GM12878 (cell line): ENCODE measurements at regions not wholly inside any gene's neighbourhood (a gene's known extent, or its start where the extent isn't known, plus 50 kb on each side); places are given as distances from the start of the nearest gene placed in this dataset.

ENCODE experiments used
- ATAC-seq: fragments of 200-7000 bp; cut with Tn5 transposase; 3 replicates; pipeline ENCODE4 v1.9.1; 2020; ENCODE audit warnings: mild to moderate bottlenecking, moderate library complexity
- BruUV-seq: library from RNA; stranded (reverse); fragments of 400-500 nt; replicated peaks from 2 replicates; lab custom pipeline; 2021; lab: Mats Ljungman, UMichigan
- CTCF ChIA-PET: fragments of 300-600 bp; sonication (Branson Sonifier 250); formaldehyde crosslinking; extraction: SDS; loops from one replicate; lab custom pipeline; 2021; ENCODE audit warnings: inconsistent platforms; lab: Yijun Ruan, JAX
- POLR2A ChIA-PET: fragments of 350-600 bp; formaldehyde crosslinking; extraction: SDS; loops from one replicate; lab custom pipeline; 2021; ENCODE audit warnings: inconsistent platforms; lab: Charles Lee
- RAD21 ChIA-PET: fragments of 300-600 bp; sonication (Branson Sonifier 250); formaldehyde crosslinking; loops from one replicate; lab custom pipeline; 2023; ENCODE audit warnings: antibody characterized with exemption; ENCODE audit not compliant: unreplicated experiment; lab: Charles Lee
- SMC1A ChIA-PET: fragments of 300-600 bp; sonication (Branson Sonifier 250); formaldehyde crosslinking; loops from one replicate; lab custom pipeline; 2023; ENCODE audit not compliant: unreplicated experiment, uncharacterized antibody; lab: Charles Lee
- DNase-seq: peaks from one replicate; pipeline ENCODE4 v3.0.0-alpha.2; 2011; ENCODE audit warnings: low read depth, low spot score
- FAIRE-seq: peaks from 3 replicates; lab custom pipeline; 2011; peaks lifted over from hg19 to GRCh38; lab: Jason Lieb, UNC
- H2AFZ ChIP-seq: 2 replicates; pipeline ENCODE4 v1.6.0; 2011; ENCODE audit warnings: low read depth, low read length, control low read depth; ENCODE audit not compliant: control insufficient read depth
- H3K27ac ChIP-seq: 2 replicates; pipeline ENCODE4 v1.5.1; 2011; ENCODE audit warnings: control low read depth; ENCODE audit not compliant: control insufficient read depth, insufficient read depth
- H3K27me3 ChIP-seq, 2 experiments: replicated peaks in 1 of 2; 2 replicates each; pipeline versions ENCODE4 v1.6.0 to v1.6.1; 2011; ENCODE audit warnings: low read length in 1 of 2; ENCODE audit not compliant: control insufficient read depth in 2 of 2, insufficient read depth in 2 of 2
- H3K36me3 ChIP-seq, 2 experiments: 2 replicates each; pipeline ENCODE4 v1.5.1; 2011; ENCODE audit warnings: low read length in 1 of 2; ENCODE audit not compliant: control insufficient read depth in 2 of 2, insufficient read depth in 2 of 2
- H3K4me1 ChIP-seq: 2 replicates; pipeline ENCODE4 v1.6.1; 2011; ENCODE audit warnings: mild to moderate bottlenecking, low read length, moderate library complexity, mixed read lengths; ENCODE audit not compliant: control insufficient read depth, insufficient read depth
- H3K4me2 ChIP-seq: 2 replicates; pipeline ENCODE4 v1.6.0; 2011; ENCODE audit warnings: control low read depth; ENCODE audit not compliant: control insufficient read depth, insufficient read depth
- H3K4me3 ChIP-seq: fragments of 200-600 bp; sonication (generic); 2 replicates; pipeline ENCODE4 v1.5.1; 2016
- H3K79me2 ChIP-seq: 2 replicates; pipeline ENCODE4 v1.6.0; 2011; ENCODE audit warnings: low read length; ENCODE audit not compliant: control insufficient read depth, insufficient read depth
- H3K9ac ChIP-seq: 2 replicates; pipeline ENCODE4 v1.8.0; 2011; ENCODE audit warnings: low read length, control low read depth, mixed read lengths; ENCODE audit not compliant: control insufficient read depth, insufficient read depth
- H3K9me3 ChIP-seq: replicated peaks from 3 replicates; pipeline ENCODE4 v1.5.1; 2011; ENCODE audit warnings: mild to moderate bottlenecking, low read length; ENCODE audit not compliant: control insufficient read depth, insufficient read depth
- H4K20me1 ChIP-seq: 2 replicates; pipeline ENCODE4 v1.6.0; 2011; ENCODE audit not compliant: control insufficient read depth, insufficient read depth
- ATF3 ChIP-seq: IDR thresholded peaks from 2 replicates; pipeline ENCODE4 v1.6.1; 2011; ENCODE audit warnings: low read depth, mild to moderate bottlenecking, low read length, moderate library complexity, borderline replicate concordance; ENCODE audit errors: extremely low read depth
- CEBPB ChIP-seq, 2 experiments: fragments of 150-350 bp in 1 of 2; IDR thresholded peaks; 2 replicates each; pipeline ENCODE4 v1.6.1; 2012 to 2014; ENCODE audit warnings: low read depth in 2 of 2, low read length in 2 of 2, borderline replicate concordance in 1 of 2, inconsistent platforms in 1 of 2
- CHD2 ChIP-seq: IDR thresholded peaks from 2 replicates; pipeline ENCODE4 v1.6.1; 2011; ENCODE audit warnings: low read depth, low read length, improper control_type of control experiment, borderline replicate concordance
- CHD4 ChIP-seq: fragments of 200-600 bp; sonication (generic); IDR thresholded peaks from 2 replicates; pipeline ENCODE4 v1.6.1; 2016; ENCODE audit warnings: mild to moderate bottlenecking
- CTCF ChIP-seq, 3 experiments: IDR thresholded peaks in 2 of 3; conservative IDR thresholded peaks in 1 of 3; 2 replicates each; pipeline ENCODE4 v1.5.1; 2011; ENCODE audit warnings: low read depth in 3 of 3, low read length in 3 of 3, mild to moderate bottlenecking in 3 of 3, control low read depth in 2 of 3, moderate library complexity in 2 of 3, inconsistent platforms in 1 of 3, mixed read lengths in 1 of 3; ENCODE audit not compliant: control insufficient read depth in 2 of 3, insufficient read depth in 1 of 3; ENCODE audit errors: extremely low read depth in 1 of 3
- E2F4 ChIP-seq: IDR thresholded peaks from 2 replicates; pipeline ENCODE4 v1.6.1; 2012; ENCODE audit warnings: low read depth, low read length, improper control_type of control experiment
- NRF1 ChIP-seq: conservative IDR thresholded peaks from 2 replicates; pipeline ENCODE4 v1.6.1; 2011; ENCODE audit warnings: mild to moderate bottlenecking, low read depth, low read length, improper control_type of control experiment
- SPI1 ChIP-seq: IDR thresholded peaks from 2 replicates; pipeline ENCODE4 v1.6.1; 2011; ENCODE audit warnings: low read depth, mild to moderate bottlenecking, low read length, moderate library complexity, borderline replicate concordance; ENCODE audit not compliant: insufficient read depth
- SUPT20H ChIP-seq: IDR thresholded peaks from 2 replicates; pipeline ENCODE4 v1.6.1; 2011; ENCODE audit warnings: low read depth, mild to moderate bottlenecking, low read length, moderate library complexity, borderline replicate concordance; ENCODE audit not compliant: control insufficient read depth
- TCF12 ChIP-seq: IDR thresholded peaks from 2 replicates; pipeline ENCODE4 v1.6.1; 2011; ENCODE audit warnings: low read depth, mild to moderate bottlenecking, low read length
- TCF3 ChIP-seq: IDR thresholded peaks from 2 replicates; pipeline ENCODE4 v1.6.1; 2012; ENCODE audit warnings: low read depth, mild to moderate bottlenecking, low read length, borderline replicate concordance; ENCODE audit not compliant: insufficient read depth
- ZBTB4 ChIP-seq: fragments of 450-650 bp; formaldehyde crosslinking; IDR thresholded peaks from 2 replicates; pipeline ENCODE4 v1.4.0; 2022; ENCODE audit warnings: mild to moderate bottlenecking, moderate library complexity
- ZNF384 ChIP-seq: IDR thresholded peaks from 2 replicates; pipeline ENCODE4 v1.6.1; 2012; ENCODE audit warnings: low read depth, mild to moderate bottlenecking, low read length, improper control_type of control experiment, borderline replicate concordance
- WGBS: methylation state at CpG from one replicate; pipeline ENCODE4 v1.1.6; 2016; ENCODE audit warnings: low lambda C conversion rate; ENCODE audit not compliant: insufficient replicate concordance, insufficient coverage; ENCODE audit errors: missing lambda C conversion rate; 5-methylcytosine and 5-hydroxymethylcytosine counted together
- in situ Hi-C: fragments of 300-500 bp; cut with MboI; formaldehyde crosslinking; loops from 9 replicates; pipeline ENCODE4 v1.14.3; 2018; ENCODE audit warnings: mixed read lengths
- intact Hi-C: fragments of 100-400 bp; cut with micrococcal nuclease; formaldehyde crosslinking; loops from one replicate; pipeline ENCODE4 v1.14.2; 2022; ENCODE audit not compliant: unreplicated experiment

GRCh38 chr2:228782281-228782680 is 488.8 kb downstream of the PID1 start:
- TF ChIP-seq SPI1, result no peak
- TF ChIP-seq TCF3, result no peak
- no peak for TF ChIP-seq SUPT20H
- TF ChIP-seq CHD4, result no peak
- TF ChIP-seq CTCF (IDR thresholded peaks at IDR 0.05 in 2 of 3, conservative IDR thresholded peaks at IDR 0.05 in 1 of 3; ENCODE audit: control insufficient read depth in 2 of 3, extremely low read depth in 1 of 3, insufficient read depth in 1 of 3, low read depth in 3 of 3, low read length in 3 of 3), result no peak
- TF ChIP-seq ZBTB4 (CRISPR knock-in tag), result no peak
- TF ChIP-seq ZNF384, result no peak
- TF ChIP-seq E2F4, result no peak
- no peak for TF ChIP-seq CHD2
- TF ChIP-seq NRF1, result no peak
- TF ChIP-seq ATF3, result no peak
- no peak for TF ChIP-seq TCF12
- no peak for TF ChIP-seq CEBPB (IDR thresholded peaks at IDR 0.05; ENCODE audit: borderline replicate concordance in 1 of 2, low read depth in 2 of 2, low read length in 2 of 2)
- no peak overlapping the region for H3K9ac ChIP-seq
- in situ Hi-C loops, result no loop called here
- DNase-seq, result no peak
- BruUV-seq, result no TSS peak
- H3K79me2 ChIP-seq, result no peaks in the 10 kb centered on the region
- no peaks in the 10 kb centered on the region for H3K9me3 ChIP-seq
- H3K4me3 ChIP-seq, result no peak overlapping the region
- intact Hi-C loops, result no loop called here
- CTCF ChIA-PET, result no interaction called here
- ATAC-seq, result no peak
- SMC1A ChIA-PET, result no interaction called here
- H3K36me3 ChIP-seq, result no peaks in the 10 kb centered on the region
- H3K27me3 ChIP-seq, result no peaks in the 10 kb centered on the region
- H4K20me1 ChIP-seq, result no peaks in the 10 kb centered on the region
- no peak overlapping the region for H3K4me2 ChIP-seq
- H3K27ac ChIP-seq, result no peak overlapping the region
- RAD21 ChIA-PET, result no interaction called here
- POLR2A ChIA-PET, result no interaction called here
- H2AFZ ChIP-seq, result no peak overlapping the region
- 0% methylated on average over 4 of the region's 4 CpGs for WGBS
- no peak for FAIRE-seq
- H3K4me1 ChIP-seq, result no peaks in the 10 kb centered on the region
